HG02798 (cell line): ENCODE measurements at regions not wholly inside any gene's neighbourhood (a gene's known extent, or its start where the extent isn't known, plus 50 kb on each side); places are given as distances from the start of the nearest gene placed in this dataset.
A peak's percentile ranks its signal among the peaks of the same experiment; 100 is the strongest.

Source experiments
- ATAC-seq: cut with Tn5 transposase; IDR thresholded peaks from one replicate; pipeline ENCODE4 v1.9.1; 2021; ENCODE audit warnings: mild to moderate bottlenecking; ENCODE audit not compliant: unreplicated experiment, poor library complexity

- ATAC-seq: no peak
Measured at GRCh38 chr9:79857188-79857587, 285.4 kb downstream of the TLE4 start.

DNA sequence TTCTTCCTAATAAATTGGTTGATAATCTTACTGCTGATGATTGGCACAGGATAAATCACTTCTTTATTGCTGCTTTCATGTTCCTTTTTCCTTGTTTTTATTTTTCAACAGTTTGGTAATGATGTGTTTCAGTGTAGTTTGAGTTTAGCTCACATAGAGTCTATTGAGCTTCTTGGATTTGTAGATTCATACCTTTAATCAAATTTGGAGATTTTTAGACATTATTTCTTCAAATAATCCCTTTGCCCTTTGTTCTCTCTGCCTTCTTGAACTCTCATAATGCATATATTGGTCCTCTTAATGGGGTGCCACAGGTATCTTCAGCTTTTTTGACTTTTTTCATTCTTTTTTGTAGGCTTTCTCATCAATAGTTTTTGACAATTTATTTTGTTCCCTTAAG is 275.3 kb downstream of the TLE4 start:
- ATAC-seq: no peak

- ATAC-seq: no peak
Measured at GRCh38 chr9:79829566-79830302, 258.0 kb downstream of the TLE4 start.

GRCh38 chr9:79824265-79824664 is 252.5 kb downstream of the TLE4 start:
- ATAC-seq: peak; percentile 98

GRCh38 chr9:79817438-79818004 is 245.8 kb downstream of the TLE4 start:
- peak; percentile 92 for ATAC-seq

- ATAC-seq: no peak
Measured at GRCh38 chr9:79813258-79813638, 241.5 kb downstream of the TLE4 start.

DNA sequence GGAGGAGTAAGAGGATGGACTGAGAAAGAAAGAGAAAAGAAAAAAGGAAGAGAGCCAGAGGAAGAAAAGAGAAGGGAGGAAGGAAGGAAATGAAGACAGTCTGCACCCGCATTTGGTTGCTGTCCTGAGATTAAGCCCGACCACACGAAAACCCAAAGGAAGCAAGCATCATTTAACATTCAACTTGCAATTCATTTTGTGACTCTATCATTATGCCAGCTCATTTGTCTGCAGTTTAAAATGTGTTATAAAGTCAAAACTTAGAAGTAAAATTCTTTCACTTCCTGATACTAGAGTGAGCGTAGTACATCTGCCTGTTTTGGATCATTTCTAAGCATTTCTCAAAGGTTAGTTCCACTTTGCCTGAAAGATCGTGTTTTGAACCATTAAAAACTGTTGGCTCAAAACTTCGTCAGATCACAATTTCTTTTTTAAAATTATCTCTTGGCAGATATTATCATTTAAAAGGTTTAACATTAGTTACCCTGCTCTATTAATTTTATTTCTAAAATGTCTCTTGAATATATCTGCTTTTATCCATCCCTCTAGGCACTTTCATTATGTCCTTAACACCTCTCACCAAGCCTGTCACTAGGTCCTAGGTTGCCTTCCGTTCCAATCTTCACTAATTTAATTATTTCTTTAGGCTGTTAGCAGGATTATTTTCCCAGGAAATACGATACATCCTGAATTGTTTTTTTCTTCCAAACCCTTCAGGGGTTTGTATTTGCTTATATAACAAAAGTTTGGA is 240.9 kb downstream of the TLE4 start:
- ATAC-seq: peak; percentile 70

GRCh38 chr9:79812099-79812498 is 240.3 kb downstream of the TLE4 start:
- peak; percentile 14 for ATAC-seq

- no peak for ATAC-seq
Measured at GRCh38 chr9:79809931-79810330, 238.2 kb downstream of the TLE4 start.

DNA sequence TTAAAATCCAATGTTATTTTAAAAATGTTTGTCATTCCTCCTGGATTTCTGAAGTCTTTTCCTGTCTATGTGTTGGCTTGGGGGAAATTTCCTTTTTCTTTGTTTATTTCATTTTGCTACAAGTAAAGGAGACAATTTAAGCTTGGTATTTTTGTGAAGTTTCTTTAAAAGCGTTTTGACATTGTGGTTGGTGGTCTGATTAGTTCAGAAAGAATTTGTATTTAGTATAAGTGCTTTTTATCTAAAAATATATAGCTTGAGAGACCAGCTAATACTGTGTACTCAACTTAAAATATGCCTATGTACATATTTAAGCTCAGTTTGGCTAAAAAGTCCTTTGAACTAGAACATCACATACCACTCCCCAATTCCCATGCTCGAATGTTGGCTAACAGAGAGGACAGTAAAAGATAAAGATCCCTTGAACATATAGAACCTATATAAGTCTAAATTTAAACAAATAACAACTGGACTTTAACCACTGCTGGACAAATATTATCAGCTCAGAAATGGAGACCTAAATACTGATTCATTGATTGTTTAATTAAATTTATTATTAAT is 237.6 kb downstream of the TLE4 start:
- ATAC-seq: no peak

- ATAC-seq: no peak
Measured at GRCh38 chr9:79807971-79808370, 236.2 kb downstream of the TLE4 start.

DNA sequence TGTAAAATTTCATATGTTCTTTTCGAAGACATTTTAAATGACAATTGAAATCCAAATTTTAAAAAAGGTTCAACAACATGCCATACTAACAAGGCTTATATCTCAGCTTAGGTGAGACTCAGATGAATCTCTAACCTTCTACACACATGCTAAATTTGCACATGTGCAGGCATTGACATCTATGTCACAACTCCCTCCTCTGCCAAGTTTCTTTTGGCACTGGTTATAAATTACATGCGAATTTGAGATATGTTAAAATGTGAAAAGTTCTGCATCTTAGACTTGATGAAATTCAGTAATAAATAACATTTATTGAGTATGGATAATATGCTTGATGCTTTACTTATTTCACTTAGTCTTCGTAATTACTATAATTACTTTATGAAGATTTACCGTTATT is 234.3 kb downstream of the TLE4 start:
- no peak for ATAC-seq

- ATAC-seq: no peak
Measured at GRCh38 chr9:79801459-79801858, 229.7 kb downstream of the TLE4 start.

- ATAC-seq: no peak
Measured at GRCh38 chr9:79800578-79800977, 228.8 kb downstream of the TLE4 start.

DNA sequence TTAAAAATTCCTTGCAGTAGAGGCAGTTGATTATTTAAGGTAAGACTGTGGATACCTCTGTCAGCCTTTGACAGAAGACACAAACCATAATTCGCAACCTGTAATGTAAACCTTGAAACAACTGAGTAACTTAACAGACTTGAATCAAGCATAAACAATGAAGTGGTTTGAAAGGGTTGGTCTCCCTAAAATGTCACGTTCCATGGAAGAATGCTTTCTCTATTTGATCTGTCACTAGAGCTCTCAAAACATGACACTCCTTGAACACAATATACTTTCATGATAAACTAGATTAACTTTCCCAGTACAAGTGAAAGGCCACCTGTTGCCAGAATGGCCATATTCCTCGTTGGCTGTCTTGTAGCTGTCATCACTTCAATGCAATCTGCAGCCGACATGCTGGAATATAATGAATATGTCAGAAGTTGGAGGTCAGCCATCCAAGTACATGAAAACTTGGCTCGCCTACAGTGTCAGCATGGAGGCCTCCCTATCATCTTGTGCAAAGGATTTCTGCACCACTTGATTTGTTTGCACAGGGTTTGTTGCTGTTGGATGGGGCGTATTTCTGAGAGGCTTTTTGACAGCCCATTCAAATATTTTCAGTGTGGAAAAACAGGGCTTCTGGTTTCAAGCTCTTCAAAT is 228.0 kb downstream of the TLE4 start:
- no peak for ATAC-seq

- no peak for ATAC-seq
Measured at GRCh38 chr9:79798450-79798849, 226.7 kb downstream of the TLE4 start.

DNA sequence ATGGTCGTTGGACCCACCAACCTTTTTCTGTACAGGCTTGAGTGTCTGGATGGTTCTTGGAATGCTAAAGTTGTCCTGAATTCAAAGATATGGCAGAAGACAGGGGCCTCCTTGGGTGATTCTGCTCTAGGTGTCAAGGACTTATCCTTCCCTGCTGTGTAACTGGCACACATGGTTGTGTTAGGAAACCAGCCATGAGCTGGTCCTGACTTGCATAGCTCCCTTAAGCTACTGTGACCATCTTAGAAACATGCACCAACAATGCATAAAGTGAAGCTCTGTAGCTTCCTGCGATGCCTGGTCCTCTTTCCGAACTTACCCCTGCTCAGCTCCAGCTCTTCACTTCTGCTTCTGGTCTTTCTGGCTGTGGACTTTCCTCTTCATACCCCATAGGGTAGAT is 224.6 kb downstream of the TLE4 start:
- ATAC-seq: no peak

DNA sequence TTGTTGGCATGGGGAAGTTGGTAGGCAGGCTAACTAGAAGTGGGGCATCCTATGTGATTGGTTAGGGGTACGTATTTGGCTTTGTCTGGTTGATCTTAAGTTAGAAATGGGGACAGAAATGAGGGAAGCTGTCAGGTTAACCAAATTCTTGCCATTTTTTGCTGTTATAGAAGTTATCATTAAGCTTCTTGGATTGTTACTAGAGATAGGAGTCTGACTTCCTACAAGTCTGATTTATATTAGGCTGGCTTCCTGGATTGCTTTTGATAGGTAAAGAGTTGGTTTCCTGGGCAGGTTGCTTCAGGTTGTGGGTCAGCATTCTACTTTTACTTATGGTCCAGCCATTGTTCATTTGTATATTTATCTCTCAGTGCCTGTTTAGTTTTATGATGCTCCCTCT is 216.9 kb downstream of the TLE4 start:
- no peak for ATAC-seq

DNA sequence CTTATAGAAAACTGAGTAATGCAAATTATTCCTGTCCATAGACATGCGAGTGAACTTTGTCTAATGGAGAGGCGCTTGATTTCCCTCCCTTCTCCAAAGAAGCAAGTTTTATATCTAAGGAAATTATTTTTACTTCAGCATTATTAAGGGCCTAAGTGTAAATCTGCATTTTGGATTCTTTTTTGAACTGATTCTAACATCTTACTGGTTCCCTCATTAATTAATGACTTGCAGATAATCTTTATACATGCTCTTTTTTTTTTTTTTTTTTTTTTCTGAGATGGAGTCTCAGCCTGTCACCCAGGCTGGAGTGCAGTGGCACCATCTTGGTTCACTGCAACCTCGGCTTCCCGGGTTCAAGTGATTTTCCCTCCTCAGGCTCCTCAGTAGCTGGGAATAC is 209.5 kb downstream of the TLE4 start:
- ATAC-seq: no peak

DNA sequence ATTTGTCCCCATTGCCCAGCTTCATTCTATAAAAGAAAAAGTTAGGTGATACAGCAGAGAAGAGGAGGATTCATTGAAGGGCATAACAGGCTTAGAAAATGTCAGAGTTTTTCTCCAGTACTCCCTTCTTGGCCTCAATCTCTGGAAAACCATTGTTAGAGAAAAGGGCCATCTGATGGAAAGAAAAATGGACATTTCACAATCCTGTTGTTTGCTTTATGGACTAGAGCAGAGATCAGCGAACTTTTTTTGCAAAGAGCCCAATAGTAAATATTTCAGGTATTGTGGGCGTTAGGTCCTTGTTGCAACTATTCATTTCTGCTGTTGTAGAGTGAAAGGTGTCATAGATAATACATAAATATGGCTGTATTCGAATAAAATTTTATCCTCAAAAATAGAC is 208.8 kb downstream of the TLE4 start:
- no peak for ATAC-seq

DNA sequence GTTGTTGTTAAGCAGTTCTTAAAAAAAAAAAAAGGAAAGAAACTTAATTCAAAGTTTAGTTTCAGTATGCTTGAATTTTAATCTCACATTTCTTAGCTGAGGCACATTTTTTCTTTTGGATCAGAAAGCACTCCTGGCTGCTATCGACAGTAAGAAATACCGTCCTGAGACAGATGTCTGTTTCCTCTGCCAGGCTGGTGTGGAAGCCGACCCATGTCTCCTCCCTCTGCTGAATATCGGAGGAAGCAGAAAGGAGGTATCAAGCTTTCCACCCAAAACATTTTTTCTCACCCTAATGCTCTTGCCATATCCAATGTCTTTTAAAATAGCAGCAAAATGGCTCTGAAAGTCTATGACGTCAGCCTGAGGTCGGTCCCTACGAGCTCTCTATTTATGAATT is 208.1 kb downstream of the TLE4 start:
- ATAC-seq: no peak
